DLD1 (cell line): ENCODE measurements at regions not wholly inside any gene's neighbourhood (a gene's known extent, or its start where the extent isn't known, plus 50 kb on each side); places are given as distances from the start of the nearest gene placed in this dataset.

Experiments used
- in situ Hi-C: cut with HindIII; loops from 2 replicates; pipeline ENCODE4 v1.10.0; 2017; ENCODE audit warnings: low sequenced_read_pairs

DNA sequence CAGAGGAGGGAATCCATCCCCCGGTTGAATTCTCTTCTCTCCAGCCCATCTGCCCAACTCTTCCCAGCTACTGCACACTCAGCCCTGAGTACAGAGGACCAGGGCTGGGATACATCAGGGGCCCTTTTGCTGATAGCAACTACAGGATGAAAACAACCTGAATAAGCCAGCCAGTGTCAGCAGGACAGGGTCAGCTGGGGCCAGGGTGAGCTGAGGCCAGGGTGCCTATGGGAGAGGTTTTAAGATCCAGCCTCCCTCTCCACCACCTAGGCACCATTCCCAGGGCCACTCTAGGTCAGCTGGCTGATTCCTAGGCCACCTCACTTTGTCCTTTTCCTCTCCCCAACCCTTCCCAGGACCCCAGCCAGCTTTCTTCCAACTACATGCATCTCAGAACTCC, 83.8 kb downstream of the MRPL46 start:
- in situ Hi-C loops, result no loop called here

DNA sequence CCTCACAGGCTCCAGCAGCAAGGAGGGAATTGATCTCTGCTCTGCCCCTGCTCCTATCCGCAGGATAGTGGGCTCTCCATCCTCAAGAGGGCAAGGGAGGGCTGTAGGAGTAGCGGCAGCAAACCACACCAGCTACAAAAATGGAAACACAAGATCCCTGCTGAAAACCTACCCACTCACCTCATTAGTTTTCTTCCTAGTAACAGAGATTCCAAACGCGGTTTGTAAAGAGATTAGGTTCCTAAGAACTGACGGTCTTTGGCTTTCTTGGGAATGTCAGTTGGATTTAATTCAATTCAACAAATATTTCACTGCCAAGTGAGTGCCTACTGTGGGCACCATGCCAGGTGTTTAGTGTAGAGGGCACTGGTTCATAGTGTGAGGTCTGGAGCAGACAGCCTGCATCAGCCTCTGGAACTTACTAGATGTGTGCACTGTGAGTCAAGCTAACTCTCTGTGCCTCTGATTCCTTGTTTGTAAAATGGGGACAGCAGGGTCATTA, 84.7 kb downstream of the MRPL46 start:
- in situ Hi-C loops, result no loop called here

DNA sequence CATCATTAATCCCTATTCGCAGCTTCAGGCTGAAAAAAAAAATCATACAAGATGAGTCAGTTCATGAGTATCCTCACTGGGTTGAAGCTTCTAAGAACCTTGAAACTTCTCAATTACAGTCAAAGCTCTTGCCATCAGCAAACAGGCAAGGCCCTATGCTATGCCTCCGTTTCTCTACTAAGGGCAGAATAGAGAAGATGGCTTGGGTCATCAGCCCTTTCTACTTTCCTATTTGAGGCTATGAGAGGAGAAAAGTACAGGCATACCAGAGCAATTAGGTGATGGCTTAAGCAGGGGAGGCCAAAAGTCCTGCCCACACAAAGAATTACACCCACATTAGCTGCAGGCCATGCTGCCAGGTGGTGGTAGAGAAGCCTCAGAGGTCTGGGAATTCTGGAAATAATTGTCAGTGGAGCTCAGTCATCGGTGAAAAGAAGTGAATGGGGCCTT, 89.0 kb downstream of the MRPL46 start:
- in situ Hi-C loops, result no loop called here

DNA sequence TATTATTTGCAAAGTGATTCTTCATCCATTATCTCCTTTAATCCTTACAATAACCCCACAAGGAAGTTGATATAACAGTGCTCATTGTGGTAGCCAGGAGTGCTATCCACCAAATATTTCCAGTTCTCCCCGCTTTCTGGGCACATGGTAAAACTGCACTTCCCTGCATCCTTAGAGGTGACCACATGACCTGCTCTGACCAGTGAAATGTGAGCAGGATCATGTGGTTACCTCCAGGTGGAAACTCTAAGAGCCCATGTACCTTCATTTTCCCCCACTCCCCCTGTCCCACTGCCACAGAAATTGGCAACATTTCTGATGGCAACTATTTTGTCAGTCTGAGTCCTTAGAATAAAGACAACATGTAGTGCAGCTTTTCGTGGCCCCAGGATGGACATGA, 89.7 kb downstream of the MRPL46 start:
- in situ Hi-C loops, result no loop called here

DNA sequence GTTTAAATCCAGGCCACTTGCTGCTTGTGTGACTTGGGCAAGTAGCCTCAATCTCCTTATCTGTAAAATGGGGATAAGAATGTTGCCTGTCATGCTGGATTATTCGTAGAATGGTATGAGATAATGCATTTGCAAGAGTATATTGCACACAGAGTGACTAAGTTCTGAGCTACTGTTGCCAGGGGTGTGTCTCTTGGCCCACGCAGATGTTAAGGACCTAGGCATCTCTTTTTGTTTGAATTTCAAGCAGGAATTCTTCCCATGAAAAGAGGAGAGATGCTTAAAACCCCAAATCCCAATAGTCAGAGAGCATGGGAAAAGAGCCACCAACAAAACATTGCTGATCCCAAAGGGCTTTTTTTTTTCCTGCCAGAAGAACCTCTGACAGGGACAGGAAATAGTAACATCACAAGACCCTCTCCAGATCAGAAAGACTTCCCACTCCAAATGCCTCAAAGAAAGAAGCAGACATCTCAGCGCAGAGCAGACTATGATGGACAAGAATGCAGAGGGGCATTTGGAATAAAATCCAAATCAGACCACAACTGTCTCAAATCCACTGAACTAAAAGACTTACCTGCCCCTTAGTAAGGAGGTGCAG, 90.5 kb downstream of the MRPL46 start:
- in situ Hi-C loops, result no loop called here

DNA sequence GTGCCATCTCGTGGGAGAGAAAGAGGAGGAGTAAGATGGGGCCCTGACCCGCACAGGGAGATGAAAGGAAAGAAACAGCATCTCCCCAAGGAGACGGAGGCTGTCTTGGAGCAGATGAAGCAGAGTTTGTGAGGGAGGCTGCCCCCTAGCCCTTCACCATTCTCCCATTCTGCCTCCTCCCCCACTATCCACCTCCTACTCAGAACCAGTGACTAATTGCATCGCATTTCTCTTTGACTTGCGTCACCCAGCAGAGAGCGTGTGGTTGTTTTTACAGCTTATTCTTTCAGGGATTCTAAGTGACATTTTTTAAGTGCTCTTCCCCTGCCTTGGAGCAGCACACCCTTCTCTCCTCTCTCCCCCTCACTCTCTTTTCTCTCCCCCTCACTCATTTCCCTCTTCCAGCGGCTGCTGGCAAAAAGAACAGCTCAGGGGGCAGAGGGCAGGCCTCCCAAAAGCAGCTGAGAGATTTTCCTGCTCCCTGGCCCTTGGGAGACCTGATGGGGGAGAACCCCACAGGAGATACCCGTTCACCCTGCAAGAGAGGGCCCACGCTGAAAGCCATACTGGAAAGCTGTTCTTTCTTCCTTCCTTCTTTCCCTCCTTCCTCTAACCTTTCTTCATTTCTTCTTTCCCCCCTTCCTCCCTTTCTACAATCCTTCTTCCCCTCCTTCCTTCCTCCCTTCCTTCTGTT, 91.8 kb downstream of the MRPL46 start:
- in situ Hi-C loops, result no loop called here

DNA sequence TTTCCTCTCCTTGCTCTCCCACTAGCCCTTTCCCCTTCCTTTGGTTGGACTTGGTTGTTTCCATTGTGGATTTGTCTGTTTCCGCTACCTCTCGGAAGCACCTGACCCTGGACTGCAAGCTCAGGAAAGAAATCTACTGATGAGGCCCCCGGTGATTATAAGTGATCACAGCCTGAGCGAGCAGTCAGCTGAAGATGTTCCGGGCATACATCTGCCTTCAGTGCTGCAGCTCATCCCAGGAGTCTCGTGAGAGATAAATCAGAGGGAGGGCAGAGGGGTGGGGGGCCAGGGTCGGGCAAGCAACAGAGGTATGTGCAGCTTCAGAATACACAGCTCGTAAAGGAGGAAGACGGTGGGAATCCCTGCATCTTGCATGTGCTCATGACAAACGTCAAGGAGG, 102.1 kb downstream of the MRPL46 start:
- in situ Hi-C loops, result no loop called here

DNA sequence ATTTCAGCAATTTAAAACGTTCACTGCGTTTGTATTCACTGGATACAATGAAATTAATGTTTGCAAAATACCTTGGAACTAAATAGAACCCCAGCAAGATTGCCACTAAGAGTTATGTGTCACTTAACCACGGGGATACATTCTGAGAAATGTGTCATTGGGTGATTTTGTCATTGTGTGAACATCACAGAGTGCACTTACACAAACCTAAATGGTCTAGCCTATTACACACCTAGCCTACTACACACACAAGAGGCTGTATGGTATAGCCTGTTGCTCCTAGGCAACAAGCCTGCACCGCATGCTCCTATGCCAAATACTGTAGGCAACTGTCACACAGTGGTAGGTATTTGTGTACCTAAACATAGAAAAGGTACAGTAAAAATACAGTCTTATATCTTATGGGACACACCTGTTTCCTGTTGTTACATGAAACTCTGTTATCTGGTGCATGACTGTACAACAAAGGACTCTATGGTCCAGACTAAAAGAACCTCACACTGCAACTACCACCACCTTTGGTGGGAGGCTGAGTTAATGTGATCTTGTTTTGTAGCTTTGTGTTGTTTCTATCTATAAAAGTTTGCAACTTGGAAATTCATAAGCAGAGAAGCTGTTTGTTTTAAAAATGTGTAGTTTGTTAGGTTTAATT, 92.2 kb upstream of the NTRK3 start:
- in situ Hi-C loops, result no loop called here

DNA sequence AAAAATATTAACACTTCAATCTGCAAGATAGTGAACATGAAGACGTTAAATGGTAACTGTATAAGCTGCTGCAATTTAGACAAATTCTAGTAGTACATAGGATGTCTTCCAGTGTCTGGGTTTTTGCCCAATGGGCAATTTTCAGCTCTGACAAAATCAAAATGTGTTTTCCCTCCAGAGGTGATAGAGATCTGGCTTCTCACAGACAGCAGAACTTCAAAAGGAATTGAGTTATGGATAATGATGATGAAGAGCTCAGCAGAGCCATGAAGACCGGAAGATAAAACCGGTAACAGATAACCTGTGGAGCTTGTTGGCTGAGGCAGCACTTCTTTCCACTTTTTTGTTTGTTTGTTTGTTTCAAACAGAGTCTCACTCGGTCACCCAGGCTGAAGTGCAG, 89.4 kb upstream of the NTRK3 start:
- in situ Hi-C loops, result no loop called here

DNA sequence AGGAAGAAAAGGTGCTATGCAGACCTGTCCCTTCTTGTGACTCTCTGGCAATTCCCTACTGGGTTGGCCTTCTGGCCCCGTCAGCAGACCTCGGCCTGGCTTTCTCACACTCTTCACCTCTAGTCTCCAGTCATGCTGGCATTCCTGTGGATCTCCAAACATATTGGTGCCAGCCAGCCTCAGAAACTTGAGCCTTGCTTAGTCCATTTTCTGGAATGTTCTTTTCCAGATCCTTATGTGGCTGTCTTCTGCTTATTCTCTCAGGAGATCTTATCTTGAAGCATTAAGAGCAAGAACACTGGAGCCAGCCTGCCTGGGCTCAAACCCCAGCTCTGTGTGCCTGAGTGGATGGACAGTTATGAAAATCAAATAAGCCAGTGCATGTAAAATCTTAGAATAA, 88.2 kb upstream of the NTRK3 start:
- in situ Hi-C loops, result no loop called here

DNA sequence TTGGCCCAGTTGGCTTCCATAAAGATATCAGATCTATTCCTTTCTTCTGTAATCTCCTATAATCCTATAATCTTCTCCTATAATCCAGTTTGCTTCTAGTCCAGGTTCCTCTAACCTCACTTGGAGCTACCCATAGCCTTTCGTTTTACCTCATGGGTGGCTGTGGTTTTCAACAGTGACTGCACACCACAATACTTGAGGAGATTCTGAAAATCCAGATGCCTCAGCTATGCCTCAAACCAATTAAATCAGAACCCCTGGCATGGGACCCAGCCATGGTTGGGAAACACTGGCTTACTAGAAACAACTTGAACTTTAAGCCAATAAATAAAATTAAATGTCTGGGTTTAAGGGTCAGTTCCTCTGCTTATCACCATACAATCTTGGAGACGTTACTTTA, 86.1 kb upstream of the NTRK3 start:
- in situ Hi-C loops, result no loop called here

DNA sequence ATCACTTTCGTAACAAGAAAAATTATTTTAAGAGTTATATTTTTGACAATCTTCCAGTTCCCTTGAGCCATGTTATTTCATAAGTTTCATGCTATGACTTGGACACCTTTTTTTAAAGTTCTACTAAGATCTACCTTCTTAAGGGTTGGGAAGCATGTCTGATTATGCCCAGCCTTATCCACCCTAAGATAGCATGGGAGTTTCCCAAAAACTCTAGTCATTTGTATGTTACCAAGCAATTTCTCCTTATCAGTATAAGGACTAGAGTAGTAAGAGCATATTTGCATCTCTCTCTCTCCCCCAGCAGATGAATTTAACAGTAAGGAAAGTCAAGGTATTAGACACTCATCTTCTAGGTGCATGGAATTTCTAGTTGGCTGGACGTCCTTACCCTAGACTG, 85.1 kb upstream of the NTRK3 start:
- in situ Hi-C loops, result no loop called here

DNA sequence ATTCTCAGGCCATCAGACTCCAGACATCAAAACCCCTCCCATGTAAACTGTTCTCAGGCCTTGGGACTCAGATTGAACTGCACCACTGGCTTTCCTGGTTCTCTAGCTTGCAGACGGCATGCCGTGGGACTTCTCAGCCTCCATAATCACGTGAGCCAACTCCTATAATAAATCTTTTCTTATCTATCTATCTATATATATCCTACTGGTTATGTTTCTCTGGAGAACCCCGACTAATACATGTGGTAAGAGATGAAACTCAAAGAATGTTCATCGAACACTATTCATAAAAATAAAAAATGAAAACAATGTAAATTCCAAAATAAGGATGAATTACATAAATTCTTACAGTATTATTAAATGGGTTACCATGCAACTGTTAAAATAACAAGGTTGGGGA, 84.5 kb upstream of the NTRK3 start:
- in situ Hi-C loops, result no loop called here

DNA sequence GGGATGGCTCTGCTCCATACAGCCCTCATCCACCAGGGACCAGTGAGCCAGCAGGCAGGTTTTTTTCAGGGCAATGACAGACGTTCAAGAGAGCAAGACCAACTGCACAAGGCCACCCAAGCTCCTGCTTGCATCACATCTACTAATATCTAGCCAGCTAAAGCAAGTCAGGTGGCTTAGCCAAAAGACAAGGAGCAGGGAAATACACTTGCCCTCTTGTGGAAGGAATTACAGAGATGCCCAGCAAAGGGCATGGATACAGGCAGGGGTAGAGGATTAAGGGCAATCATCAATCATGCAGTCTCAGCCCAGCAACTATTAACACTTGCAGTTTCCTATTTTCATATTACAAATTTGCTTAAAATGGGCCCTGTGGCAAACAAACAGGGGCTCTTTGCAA, 81.5 kb upstream of the NTRK3 start:
- in situ Hi-C loops, result no loop called here

DNA sequence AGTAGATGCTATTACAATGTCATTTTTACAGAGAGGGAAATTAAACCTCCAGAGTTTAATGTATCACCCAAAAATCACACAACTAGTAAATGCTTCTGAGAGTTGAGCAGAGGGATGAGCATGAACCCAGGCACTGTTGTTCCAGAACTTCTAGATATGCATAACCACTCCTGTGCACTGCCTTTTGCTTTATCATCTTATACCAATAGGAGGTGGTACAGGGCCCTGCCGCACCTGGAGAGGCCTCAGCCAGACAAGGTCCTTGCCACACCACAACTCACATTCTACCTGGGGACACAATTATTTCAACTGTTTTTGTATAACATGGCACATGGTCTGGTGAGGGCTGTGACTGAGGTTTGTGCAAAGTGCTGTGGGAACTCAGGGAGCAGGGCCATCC, 78.5 kb upstream of the NTRK3 start:
- in situ Hi-C loops, result no loop called here

DNA sequence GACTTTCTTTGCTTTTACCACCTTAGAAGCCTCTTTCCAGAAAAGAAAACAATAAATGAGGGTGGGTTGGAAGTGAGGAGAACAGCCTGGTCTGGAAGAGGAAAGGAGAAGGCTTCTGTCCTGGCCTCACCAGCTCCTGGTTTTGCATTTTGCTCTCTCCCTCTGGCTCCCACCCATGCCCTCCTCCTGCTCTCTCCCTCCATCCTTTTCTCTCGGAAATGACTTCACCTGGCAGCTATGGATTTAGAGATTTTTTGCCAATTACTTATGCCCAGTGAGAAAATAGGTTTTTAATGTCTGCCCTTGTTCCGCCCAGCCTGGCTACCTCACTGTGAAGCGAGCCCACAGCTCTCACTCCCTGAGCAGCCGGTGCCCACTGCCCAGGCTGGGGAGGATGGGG, 77.9 kb upstream of the NTRK3 start:
- in situ Hi-C loops, result no loop called here

DNA sequence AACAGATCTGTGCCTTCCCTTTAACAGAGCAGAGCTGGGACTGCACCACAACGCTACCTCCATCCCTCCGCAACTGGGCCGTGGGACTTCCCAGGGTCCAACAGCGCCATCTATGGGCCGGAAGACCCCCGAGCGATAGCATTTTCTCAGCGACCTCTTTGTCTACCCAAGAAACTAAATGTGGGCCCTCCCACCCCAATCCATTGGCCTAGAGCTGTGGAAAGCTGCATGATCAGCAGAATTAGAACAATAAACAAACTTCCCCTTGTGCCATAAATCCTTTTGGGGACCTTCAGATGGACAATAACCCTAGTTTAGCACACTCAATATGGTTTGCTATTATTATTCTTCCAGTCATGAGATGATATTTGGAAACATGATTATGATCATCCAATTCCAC, 74.8 kb upstream of the NTRK3 start:
- in situ Hi-C loops, result no loop called here

DNA sequence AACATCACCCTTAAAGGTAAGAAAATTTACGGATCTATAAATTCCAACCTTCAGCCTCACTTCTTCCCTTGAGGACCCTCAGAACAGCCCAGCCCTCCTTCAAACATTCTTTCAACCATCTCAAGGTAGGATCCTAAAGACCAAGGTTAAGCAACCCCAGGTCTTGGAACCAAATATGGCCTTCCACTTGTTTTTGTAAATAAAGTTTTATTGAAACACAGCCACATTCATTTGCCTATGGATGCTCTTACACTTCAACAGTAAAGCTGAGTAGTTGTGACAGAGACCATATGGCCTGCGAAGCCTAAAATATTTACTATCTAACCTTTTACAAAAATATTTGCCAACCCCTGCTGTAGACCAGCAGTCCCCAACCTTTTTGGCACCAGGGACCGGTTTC, 70.4 kb upstream of the NTRK3 start:
- in situ Hi-C loops, result no loop called here

DNA sequence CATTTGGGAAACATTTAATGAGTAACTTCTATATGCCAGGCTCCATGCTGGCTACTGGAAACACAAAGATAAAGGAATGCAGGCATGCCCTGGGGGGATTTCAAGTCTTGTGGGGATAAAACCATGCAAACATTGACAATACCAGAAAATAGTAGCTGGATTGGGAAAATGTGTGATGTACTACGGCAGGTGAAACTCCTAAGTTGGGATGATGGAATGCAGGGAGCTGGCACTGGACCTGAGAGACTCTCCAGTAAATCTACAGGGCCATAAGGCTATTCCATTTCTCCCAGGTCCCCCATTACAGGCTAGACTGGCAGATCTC, 68.2 kb upstream of the NTRK3 start:
- in situ Hi-C loops, result no loop called here

DNA sequence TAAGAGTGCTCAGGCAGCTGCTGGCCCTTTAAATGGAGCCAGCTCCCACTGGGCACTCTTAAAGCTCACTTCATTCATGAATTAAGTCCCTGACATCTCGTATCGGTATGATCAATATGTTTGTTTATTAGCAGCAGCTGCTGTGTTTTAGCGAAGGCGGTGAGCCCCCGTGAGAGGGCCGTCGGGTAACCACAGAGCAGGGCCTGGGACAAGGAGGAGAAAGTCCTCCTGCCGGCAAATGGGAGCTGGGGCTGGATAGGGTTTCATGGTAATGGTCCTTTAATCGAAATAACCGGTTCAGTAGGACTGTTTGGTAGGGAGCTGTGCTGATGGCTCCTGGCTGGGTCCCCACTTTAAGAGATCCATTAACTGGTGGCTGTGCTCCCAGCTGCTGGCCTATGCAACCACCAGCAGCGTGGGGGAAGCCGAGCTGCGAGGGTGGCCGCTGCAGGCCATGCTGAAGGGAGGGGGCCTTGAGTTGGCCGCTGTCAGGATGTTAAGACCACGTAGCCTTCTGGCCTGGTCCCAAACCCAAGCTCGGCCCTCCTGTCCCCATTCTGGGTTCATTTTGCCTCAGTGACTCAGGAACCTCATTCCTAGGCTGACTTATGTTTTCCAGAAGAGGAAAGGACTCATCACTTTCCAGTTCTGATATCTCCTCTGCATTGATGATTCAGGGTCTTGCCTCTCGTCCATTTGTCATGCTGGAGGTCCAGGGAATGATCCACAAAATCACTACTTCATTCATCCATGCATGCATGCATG, 67.6 kb upstream of the NTRK3 start:
- in situ Hi-C loops, result no loop called here

DNA sequence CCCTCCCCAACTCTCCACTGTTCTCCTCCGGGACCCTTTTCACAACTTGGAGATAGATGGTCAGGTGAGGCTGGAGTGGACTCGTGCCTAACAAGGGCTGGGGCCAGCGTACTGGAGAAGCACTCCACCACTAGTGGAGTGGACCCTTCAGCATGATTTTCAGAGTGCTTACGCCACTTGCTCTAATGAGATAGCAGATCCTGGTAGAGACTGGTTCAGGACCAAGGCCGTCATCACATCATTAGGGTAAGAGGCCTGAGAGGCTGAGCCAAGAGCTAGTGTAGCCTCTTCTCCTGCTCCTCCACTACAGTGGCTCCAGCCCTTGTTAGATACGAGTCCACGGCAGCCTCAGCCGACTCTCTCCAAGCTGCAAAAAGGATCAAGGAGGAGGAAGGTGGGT, 66.9 kb upstream of the NTRK3 start:
- in situ Hi-C loops, result no loop called here

DNA sequence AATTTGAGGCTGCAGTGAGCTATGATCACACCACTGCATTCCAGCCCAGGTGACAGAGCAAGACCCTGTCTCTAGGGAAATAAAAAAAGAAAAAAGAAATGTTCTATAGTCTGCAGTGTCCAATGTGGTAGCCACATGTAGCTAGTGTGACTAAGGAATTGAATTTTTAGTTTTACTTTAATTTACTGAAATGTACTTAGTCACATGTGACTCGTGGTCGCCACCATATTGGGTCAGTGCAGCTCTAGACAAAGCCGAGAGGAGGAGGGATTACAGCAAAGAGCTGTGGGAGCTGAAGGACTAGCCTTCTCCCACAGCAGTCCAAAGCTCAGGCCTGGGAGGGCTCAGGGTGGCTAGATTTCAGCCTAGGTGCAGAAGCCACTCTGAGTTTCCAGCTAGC, 65.9 kb upstream of the NTRK3 start:
- in situ Hi-C loops, result no loop called here
